ENCODE measurements at regions not wholly inside any gene's neighbourhood (a gene's known extent, or its start where the extent isn't known, plus 50 kb on each side); places are given as distances from the start of the nearest gene placed in this dataset.

DNA sequence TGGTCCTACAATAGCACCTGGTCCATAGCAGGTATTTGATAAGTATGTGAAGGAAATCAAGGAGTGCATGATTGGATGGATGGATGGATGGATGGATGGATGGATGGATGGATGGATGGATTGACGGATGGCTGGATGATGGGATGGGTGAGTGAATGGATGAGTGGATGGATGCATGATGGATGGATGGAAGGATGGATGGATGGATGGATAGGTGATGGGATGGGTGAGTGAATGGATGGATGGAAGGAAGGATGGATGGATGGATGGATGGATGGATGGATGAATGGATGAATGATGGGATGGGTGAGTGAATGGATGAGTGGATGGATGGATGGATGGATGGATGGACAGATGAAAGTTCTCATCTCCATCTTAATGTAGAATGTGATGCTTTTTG is 231.0 kb upstream of the PPP2R2D start:
- no peak for TF ChIP-seq EZH2 (IDR thresholded peaks at IDR 0.05; ENCODE audit: borderline replicate concordance)
- TF ChIP-seq, protein P1, sequence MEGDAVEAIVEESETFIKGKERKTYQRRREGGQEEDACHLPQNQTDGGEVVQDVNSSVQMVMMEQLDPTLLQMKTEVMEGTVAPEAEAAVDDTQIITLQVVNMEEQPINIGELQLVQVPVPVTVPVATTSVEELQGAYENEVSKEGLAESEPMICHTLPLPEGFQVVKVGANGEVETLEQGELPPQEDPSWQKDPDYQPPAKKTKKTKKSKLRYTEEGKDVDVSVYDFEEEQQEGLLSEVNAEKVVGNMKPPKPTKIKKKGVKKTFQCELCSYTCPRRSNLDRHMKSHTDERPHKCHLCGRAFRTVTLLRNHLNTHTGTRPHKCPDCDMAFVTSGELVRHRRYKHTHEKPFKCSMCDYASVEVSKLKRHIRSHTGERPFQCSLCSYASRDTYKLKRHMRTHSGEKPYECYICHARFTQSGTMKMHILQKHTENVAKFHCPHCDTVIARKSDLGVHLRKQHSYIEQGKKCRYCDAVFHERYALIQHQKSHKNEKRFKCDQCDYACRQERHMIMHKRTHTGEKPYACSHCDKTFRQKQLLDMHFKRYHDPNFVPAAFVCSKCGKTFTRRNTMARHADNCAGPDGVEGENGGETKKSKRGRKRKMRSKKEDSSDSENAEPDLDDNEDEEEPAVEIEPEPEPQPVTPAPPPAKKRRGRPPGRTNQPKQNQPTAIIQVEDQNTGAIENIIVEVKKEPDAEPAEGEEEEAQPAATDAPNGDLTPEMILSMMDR (IDR thresholded peaks at IDR 0.05; ENCODE audit: poor library complexity), result no peak
- TF ChIP-seq EZH2phosphoT487 (IDR thresholded peaks at IDR 0.05; ENCODE audit: low read depth, severe bottlenecking, unreplicated experiment), result no peak
- no peak overlapping the region for H2AFZ ChIP-seq
- no peaks in the 10 kb centered on the region for H3K9me3 ChIP-seq (ENCODE audit: low read depth)

DNA sequence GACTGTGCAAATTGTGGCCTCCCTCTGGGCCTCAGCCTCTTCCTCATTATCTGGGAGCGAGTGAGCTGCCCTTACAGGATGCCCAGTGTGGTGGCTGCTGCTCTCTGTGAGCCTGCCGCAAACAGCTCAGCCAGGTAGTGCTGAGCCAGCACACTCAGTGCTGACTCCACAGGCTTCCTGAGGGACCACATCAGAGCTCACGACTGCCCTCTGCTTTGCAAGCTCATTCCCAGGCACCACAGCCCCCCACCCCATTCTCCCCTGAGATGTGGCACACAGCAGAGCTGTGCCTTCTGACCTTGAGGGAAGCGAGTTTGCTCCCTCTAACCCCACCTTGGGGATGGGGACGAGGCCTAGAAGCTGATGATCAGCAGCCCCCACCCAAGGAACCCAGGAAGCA is 230.5 kb upstream of the PPP2R2D start:
- H3K9me2 ChIP-seq (replicated peaks; ENCODE audit: insufficient read depth), result no peaks in the 10 kb centered on the region
- no peaks in the 10 kb centered on the region for H3K79me2 ChIP-seq
- H2AFZ ChIP-seq, result no peak overlapping the region
- H3K36me3 ChIP-seq (replicated peaks; ENCODE audit: insufficient read depth, low read depth), result no peaks in the 10 kb centered on the region
- H3K4me3 ChIP-seq, result no peak overlapping the region
- no peak overlapping the region for H3K27ac ChIP-seq
- no peak for TF ChIP-seq EZH2 (IDR thresholded peaks at IDR 0.05; ENCODE audit: borderline replicate concordance)
- H3K4me2 ChIP-seq, result no peak overlapping the region
- no peaks in the 10 kb centered on the region for H3K4me1 ChIP-seq (ENCODE audit: insufficient read depth)
- no peaks in the 10 kb centered on the region for H4K20me1 ChIP-seq (ENCODE audit: insufficient read depth, poor library complexity, severe bottlenecking)
- no peaks in the 10 kb centered on the region for H3K9me3 ChIP-seq (ENCODE audit: low read depth)
- no peaks in the 10 kb centered on the region for H3K27me3 ChIP-seq
- 62% methylated on average over 5 of the region's 5 CpGs for WGBS (ENCODE audit: low lambda C conversion rate, missing lambda C conversion rate)
- DNase-seq (ENCODE audit: low spot score), result no peak

More for the DNA sequence above, 231.0 kb upstream of the PPP2R2D start:
- Histone ChIP-seq H3K27me3 (no peaks in the 10 kb centered on the region), H3K9me2 (replicated peaks; ENCODE audit: insufficient read depth) (no peaks in the 10 kb centered on the region), H3K4me1 (ENCODE audit: insufficient read depth) (no peaks in the 10 kb centered on the region), H4K20me1 (ENCODE audit: insufficient read depth, poor library complexity, severe bottlenecking) (no peaks in the 10 kb centered on the region), H3K4me3 (no peak overlapping the region), H3K79me2 (no peaks in the 10 kb centered on the region), H3K27ac (no peak overlapping the region), H3K36me3 (replicated peaks; ENCODE audit: insufficient read depth, low read depth) (no peaks in the 10 kb centered on the region), H3K4me2 (no peak overlapping the region)
- WGBS (ENCODE audit: low lambda C conversion rate, missing lambda C conversion rate), result 96% methylated on average over 1 of the region's 1 CpG
- DNase-seq (ENCODE audit: low spot score), result no peak

DNA sequence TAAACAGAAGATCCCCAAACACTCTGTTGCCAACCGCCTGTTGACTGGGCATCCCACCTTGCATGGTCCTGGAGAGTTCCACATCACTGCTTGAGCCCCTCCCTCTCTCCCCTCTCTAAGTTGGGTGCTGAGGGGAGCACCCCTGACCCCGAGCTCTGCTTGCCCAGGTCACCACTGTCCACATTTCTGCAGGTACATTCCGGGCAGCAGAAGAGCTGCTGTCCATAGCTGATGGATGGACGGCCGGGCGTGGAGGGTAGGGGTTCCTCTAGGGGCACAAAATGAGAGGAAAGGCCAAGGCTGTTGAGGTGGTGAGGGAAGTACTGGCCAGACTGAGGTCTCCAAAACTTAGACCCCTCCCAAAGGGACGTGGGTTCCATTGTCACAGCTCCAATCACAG is 227.4 kb upstream of the PPP2R2D start:
- Histone ChIP-seq H4K20me1 (ENCODE audit: insufficient read depth, poor library complexity, severe bottlenecking) (no peaks in the 10 kb centered on the region), H3K27ac (no peak overlapping the region), H3K4me1 (ENCODE audit: insufficient read depth) (no peaks in the 10 kb centered on the region), H3K9me3 (ENCODE audit: low read depth) (no peaks in the 10 kb centered on the region), H3K36me3 (replicated peaks; ENCODE audit: insufficient read depth, low read depth) (no peaks in the 10 kb centered on the region), H3K4me3 (no peak overlapping the region), H2AFZ (no peak overlapping the region), H3K27me3 (no peaks in the 10 kb centered on the region), H3K4me2 (no peak overlapping the region), H3K9me2 (replicated peaks; ENCODE audit: insufficient read depth) (no peaks in the 10 kb centered on the region), H3K79me2 (no peaks in the 10 kb centered on the region)
- WGBS (ENCODE audit: low lambda C conversion rate, missing lambda C conversion rate), result 83% methylated on average over 7 of the region's 7 CpGs
- DNase-seq (ENCODE audit: low spot score), result no peak
- no peak for TF ChIP-seq EZH2phosphoT487 (IDR thresholded peaks at IDR 0.05; ENCODE audit: low read depth, severe bottlenecking, unreplicated experiment)
- TF ChIP-seq, protein P1 (IDR thresholded peaks at IDR 0.05; ENCODE audit: poor library complexity), result no peak
- no peak for TF ChIP-seq EZH2 (IDR thresholded peaks at IDR 0.05; ENCODE audit: borderline replicate concordance)

DNA sequence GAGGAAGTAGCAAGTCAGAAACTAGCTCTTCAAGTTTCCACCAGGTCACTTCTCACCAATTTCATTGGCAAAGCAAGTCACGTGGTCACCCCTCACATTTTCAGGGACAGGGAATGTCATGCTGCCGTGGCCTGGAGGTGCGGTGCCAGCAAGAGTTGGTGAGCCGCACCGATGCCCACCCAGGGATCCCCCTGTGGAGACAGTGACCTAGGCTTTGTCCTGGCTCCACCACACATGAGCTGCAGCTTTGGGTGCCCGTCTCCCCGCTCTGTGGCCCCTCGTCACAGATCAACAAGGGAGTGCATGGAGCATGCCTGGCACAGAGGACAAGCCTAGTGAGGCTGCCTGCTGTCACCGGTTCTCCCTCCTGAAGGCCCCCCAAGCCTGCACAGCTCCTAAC is 226.7 kb upstream of the PPP2R2D start:
- Histone ChIP-seq H3K36me3 (replicated peaks; ENCODE audit: insufficient read depth, low read depth) (no peaks in the 10 kb centered on the region), H3K9me2 (replicated peaks; ENCODE audit: insufficient read depth) (no peaks in the 10 kb centered on the region), H4K20me1 (ENCODE audit: insufficient read depth, poor library complexity, severe bottlenecking) (no peaks in the 10 kb centered on the region), H3K27me3 (no peaks in the 10 kb centered on the region), H2AFZ (no peak overlapping the region), H3K4me2 (no peak overlapping the region), H3K9me3 (ENCODE audit: low read depth) (no peaks in the 10 kb centered on the region), H3K79me2 (no peaks in the 10 kb centered on the region), H3K27ac (no peak overlapping the region), H3K4me3 (no peak overlapping the region), H3K4me1 (ENCODE audit: insufficient read depth) (no peaks in the 10 kb centered on the region)
- DNase-seq (ENCODE audit: low spot score), result no peak
- WGBS (ENCODE audit: low lambda C conversion rate, missing lambda C conversion rate), result 92% methylated on average over 9 of the region's 9 CpGs
- TF ChIP-seq EZH2phosphoT487 (IDR thresholded peaks at IDR 0.05; ENCODE audit: low read depth, severe bottlenecking, unreplicated experiment), result no peak
- TF ChIP-seq EZH2 (IDR thresholded peaks at IDR 0.05; ENCODE audit: borderline replicate concordance), result no peak
- TF ChIP-seq, protein P1 (IDR thresholded peaks at IDR 0.05; ENCODE audit: poor library complexity), result no peak
